Gastroesophageal sphincter (tissue), 4 donors: ENCODE measurements at regions not wholly inside any gene's neighbourhood (a gene's known extent, or its start where the extent isn't known, plus 50 kb on each side); places are given as distances from the start of the nearest gene placed in this dataset.

ENCODE experiments used
- ATAC-seq: fragments of 150-250 bp; one replicate; pipeline ENCODE4 v1.9.1; 2016; ENCODE audit warnings: mild to moderate bottlenecking, moderate library complexity
- H3K27ac ChIP-seq, 4 donors: fragments of 200-600 bp; sonication (generic) in 3 of 4; 1 replicate in 3 of 4; 2 replicates in 1 of 4; pipeline ENCODE4 v1.5.1; 2016 to 2019
- H3K27me3 ChIP-seq: fragments of 200-600 bp; sonication (generic); one replicate; pipeline ENCODE4 v1.5.1; 2019
- H3K36me3 ChIP-seq, 2 donors: fragments of 200-600 bp; sonication (generic); one replicate each; pipeline ENCODE4 v1.5.1; 2019; ENCODE audit warnings: control low read depth in 1 of 2
- H3K4me1 ChIP-seq, 3 donors: fragments of 200-600 bp; sonication (generic); 1 replicate in 2 of 3; 2 replicates in 1 of 3; pipeline ENCODE4 v1.5.1; 2016 to 2019; ENCODE audit warnings: control low read depth in 2 of 3
- H3K4me3 ChIP-seq, 2 donors: fragments of 200-600 bp; sonication (generic); one replicate each; pipeline ENCODE4 v1.5.1; 2019; ENCODE audit warnings: mild to moderate bottlenecking in 1 of 2, moderate library complexity in 1 of 2
- H3K9me3 ChIP-seq, 3 donors: fragments of 200-600 bp; sonication (generic); one replicate each; pipeline ENCODE4 v1.5.1; 2017 to 2019; ENCODE audit warnings: control low read depth in 2 of 3
- CTCF ChIP-seq, 4 experiments: fragments of 200-600 bp in 2 of 4; fragments of 450-650 bp in 2 of 4; sonication (generic) in 1 of 4; IDR thresholded peaks; one replicate each; pipeline ENCODE4 v1.5.1; 2017 to 2019; ENCODE audit warnings: antibody characterized with exemption in 4 of 4, mild to moderate bottlenecking in 2 of 4, moderate library complexity in 2 of 4
- EP300 ChIP-seq: sonication (generic); formaldehyde crosslinking; IDR thresholded peaks from one replicate; pipeline ENCODE4 v1.6.1; 2017; ENCODE audit warnings: antibody characterized with exemption, mild to moderate bottlenecking
- POLR2A ChIP-seq, 2 donors: fragments of 450-650 bp; IDR thresholded peaks; one replicate each; pipeline ENCODE4 v1.6.1; 2017; ENCODE audit warnings: antibody characterized with exemption in 2 of 2, mild to moderate bottlenecking in 2 of 2, moderate library complexity in 1 of 2
- POLR2AphosphoS5 ChIP-seq: sonication (generic); formaldehyde crosslinking; IDR thresholded peaks from one replicate; pipeline ENCODE4 v1.6.1; 2017; ENCODE audit warnings: antibody characterized with exemption
- WGBS, 2 donors: methylation state at CpG; one replicate each; pipeline ENCODE4 v1.1.5; 2018; ENCODE audit warnings: low coverage in 1 of 2; 5-methylcytosine and 5-hydroxymethylcytosine counted together

DNA sequence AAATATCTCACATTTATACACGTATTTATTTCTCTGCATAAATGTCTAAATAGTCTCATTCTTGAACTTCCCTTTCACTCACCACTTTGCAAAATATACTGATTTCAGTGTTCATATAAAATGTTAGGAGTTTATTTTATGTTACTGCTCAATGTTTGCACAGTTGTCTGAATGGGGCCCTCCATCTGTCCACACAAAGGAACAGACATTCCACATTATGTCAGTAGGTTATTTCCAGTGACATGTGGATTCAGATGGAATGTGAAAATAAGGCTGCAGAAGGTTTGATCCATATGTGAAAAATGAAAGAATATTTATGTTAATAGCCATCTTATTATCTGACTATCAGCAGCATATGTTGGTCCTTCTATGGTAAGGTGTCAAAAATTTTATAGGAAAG, 994.4 kb upstream of the SEL1L start:
- Histone ChIP-seq H3K27ac (no peak overlapping the region), H3K27me3 (no peaks in the 10 kb centered on the region), H3K36me3 (no peaks in the 10 kb centered on the region), H3K4me1 (no peaks in the 10 kb centered on the region), H3K4me3 (no peak overlapping the region), H3K9me3 (no peaks in the 10 kb centered on the region)
- WGBS, 2 donors = 46 to 50% methylated on average over 1 of the region's 1 CpG
- TF ChIP-seq CTCF (IDR thresholded peaks at IDR 0.05) (no peak), POLR2AphosphoS5 (no peak), EP300 (no peak), POLR2A (IDR thresholded peaks at IDR 0.05) (no peak)
- ATAC-seq = no peak

DNA sequence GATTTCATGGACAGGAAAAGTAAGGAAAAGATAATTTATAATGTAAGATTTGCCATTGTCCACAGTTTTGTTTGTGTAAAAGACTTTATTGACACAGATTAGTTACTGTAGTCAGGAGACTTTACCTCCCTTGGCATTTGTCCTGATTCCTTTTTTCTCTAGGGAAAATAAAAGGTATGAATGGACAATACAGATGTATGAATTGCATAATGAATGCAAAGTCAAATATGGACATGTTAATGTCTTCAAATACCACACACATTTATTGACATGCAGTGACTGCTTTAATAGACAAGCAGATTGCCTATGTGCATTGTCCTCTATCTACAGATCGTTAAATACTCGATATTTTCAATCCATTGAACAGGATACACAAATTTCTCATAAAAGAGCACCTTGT, 999.7 kb upstream of the SEL1L start:
- Histone ChIP-seq H3K9me3 (no peaks in the 10 kb centered on the region), H3K4me3 (no peak overlapping the region), H3K4me1 (no peaks in the 10 kb centered on the region), H3K27me3 (no peaks in the 10 kb centered on the region), H3K36me3 (no peaks in the 10 kb centered on the region), H3K27ac (no peak overlapping the region)
- TF ChIP-seq POLR2AphosphoS5 = no peak
- no peak for TF ChIP-seq CTCF (IDR thresholded peaks at IDR 0.05)
- TF ChIP-seq POLR2A (IDR thresholded peaks at IDR 0.05) = no peak
- TF ChIP-seq EP300 = no peak
- ATAC-seq = no peak
- WGBS, 2 donors = 88 to 100% methylated on average over 2 of the region's 2 CpGs

DNA sequence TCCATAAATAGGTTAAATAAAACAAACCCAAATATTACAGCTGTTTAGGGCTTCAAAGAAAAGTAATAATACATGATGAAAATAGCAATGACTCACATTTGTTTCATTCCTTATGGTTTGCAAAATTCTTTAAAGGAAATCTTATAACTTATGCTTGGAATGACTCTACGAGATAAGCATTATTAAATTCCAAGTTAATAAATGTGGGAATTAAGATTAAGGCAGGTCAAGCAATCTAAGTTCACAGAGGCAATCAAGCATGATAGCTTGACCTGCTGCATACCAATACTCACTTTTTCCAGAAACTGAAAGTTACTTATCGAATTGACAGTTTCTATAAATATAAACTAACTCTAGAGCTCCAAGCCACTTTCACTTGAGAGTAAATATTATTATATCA, 1002.9 kb upstream of the SEL1L start:
- no peaks in the 10 kb centered on the region for H3K27me3 ChIP-seq
- no peaks in the 10 kb centered on the region for H3K4me1 ChIP-seq
- H3K4me3 ChIP-seq = no peak overlapping the region
- TF ChIP-seq POLR2A (IDR thresholded peaks at IDR 0.05) = no peak
- no peak for TF ChIP-seq POLR2AphosphoS5
- TF ChIP-seq EP300 = no peak
- no peak for TF ChIP-seq CTCF (IDR thresholded peaks at IDR 0.05)
- no peaks in the 10 kb centered on the region for H3K9me3 ChIP-seq
- no peak for ATAC-seq
- 68 to 71% methylated on average over 2 of the region's 2 CpGs for WGBS, 2 donors
- H3K36me3 ChIP-seq = no peaks in the 10 kb centered on the region
- no peak overlapping the region for H3K27ac ChIP-seq

- Histone ChIP-seq H3K27me3 (no peaks in the 10 kb centered on the region), H3K36me3 (no peaks in the 10 kb centered on the region), H3K4me3 (no peak overlapping the region), H3K4me1 (no peaks in the 10 kb centered on the region), H3K9me3 (no peaks in the 10 kb centered on the region), H3K27ac (no peak overlapping the region)
- no peak for ATAC-seq
- WGBS, 2 donors = 54 to 67% methylated on average over 3 of the region's 3 CpGs
- TF ChIP-seq CTCF (IDR thresholded peaks at IDR 0.05) (no peak), EP300 (no peak), POLR2A (IDR thresholded peaks at IDR 0.05) (no peak), POLR2AphosphoS5 (no peak)
These were observed 1004.2 kb upstream of the SEL1L start for GRCh38 chr14:82537831-82538230.

DNA sequence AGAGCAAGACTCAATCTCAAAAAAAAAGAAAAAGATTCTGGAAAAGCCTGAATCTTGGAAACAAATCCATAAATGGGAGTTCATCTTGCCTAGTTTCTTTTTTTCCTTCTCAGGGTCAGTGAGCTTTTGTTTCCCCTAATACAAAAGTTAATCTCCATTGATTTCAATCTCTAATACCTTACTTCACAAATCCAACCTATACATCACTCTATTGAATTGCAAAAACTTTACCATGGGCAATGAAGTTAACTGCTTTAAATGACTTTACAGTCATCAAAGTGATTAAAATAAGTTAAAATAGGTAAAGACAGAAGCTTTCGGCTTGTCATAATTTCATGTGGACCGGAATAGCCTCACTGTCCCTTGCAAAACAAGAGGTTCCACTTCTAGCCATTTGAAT, 1012.7 kb upstream of the SEL1L start:
- 50% methylated on average over 2 of the region's 2 CpGs for WGBS, 2 donors
- Histone ChIP-seq H3K27me3 (no peaks in the 10 kb centered on the region), H3K9me3 (no peaks in the 10 kb centered on the region), H3K27ac (no peak overlapping the region), H3K4me1 (no peaks in the 10 kb centered on the region), H3K4me3 (no peak overlapping the region), H3K36me3 (no peaks in the 10 kb centered on the region)
- no peak for ATAC-seq
- no peak for TF ChIP-seq EP300
